B cell (primary cell): ENCODE measurements at regions not wholly inside any gene's neighbourhood (a gene's known extent, or its start where the extent isn't known, plus 50 kb on each side); places are given as distances from the start of the nearest gene placed in this dataset.

Source experiments
- CTCF ChIP-seq: fragments of 200-600 bp; IDR thresholded peaks from one replicate; pipeline ENCODE4 v1.8.0; 2022; ENCODE audit warnings: antibody characterized with exemption, mild to moderate bottlenecking
- EZH2 ChIP-seq: IDR thresholded peaks from 2 replicates; pipeline ENCODE4 v1.6.1; 2012; ENCODE audit warnings: borderline replicate concordance, low read depth, mild to moderate bottlenecking, moderate library complexity, low read length; ENCODE audit not compliant: insufficient read depth, poor library complexity, severe bottlenecking

DNA sequence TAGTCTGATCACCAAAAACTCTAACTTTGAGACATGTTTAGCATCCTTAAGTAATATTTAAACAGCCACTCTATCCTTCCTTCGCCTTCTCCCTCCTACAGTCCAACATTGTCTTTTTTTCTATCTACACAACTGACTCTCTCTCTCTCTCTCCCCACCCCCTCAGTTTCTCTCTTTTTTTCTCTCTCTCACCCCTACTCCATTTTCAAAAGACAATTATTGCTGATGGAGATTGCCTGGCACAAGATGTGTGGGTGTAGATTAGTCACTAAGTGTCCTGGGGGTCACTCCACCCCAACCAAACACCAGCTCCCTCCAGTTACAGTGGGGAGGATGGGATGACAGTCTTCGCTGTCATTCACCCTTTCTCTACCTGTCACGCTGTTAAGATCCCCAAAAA is 94.5 kb upstream of the NFIA start:
- TF ChIP-seq EZH2 (no peak), CTCF (no peak)
